Activated T-helper 2 cell treated with anti-CD3 and anti-CD28 coated beads, Interferon-gamma antibody, Interleukin-2, Interleukin-4, amounts not matched to agents 10 μg/mL and 5 μg/mL and 100 μg/mL, durations not matched to agents 14 hours and 24 hours and 36 hours (primary cell): ENCODE measurements at regions not wholly inside any gene's neighbourhood (a gene's known extent, or its start where the extent isn't known, plus 50 kb on each side); places are given as distances from the start of the nearest gene placed in this dataset.

Experiments
- DNase-seq: peaks from one replicate; pipeline ENCODE4 v3.0.0; 2021; ENCODE audit warnings: low spot score
- H3K27ac Mint-ChIP-seq: one replicate; pipeline ENCODE4 v1.8.0; 2021; ENCODE audit warnings: mixed read lengths
- H3K27me3 Mint-ChIP-seq: one replicate; pipeline ENCODE4 v1.8.0; 2021; ENCODE audit warnings: low read depth, mixed read lengths
- H3K36me3 Mint-ChIP-seq: one replicate; pipeline ENCODE4 v1.8.0; 2021; ENCODE audit warnings: low read depth, mixed read lengths
- H3K4me1 Mint-ChIP-seq: one replicate; pipeline ENCODE4 v1.8.0; 2021; ENCODE audit warnings: low read depth, mixed read lengths
- H3K4me3 Mint-ChIP-seq: one replicate; pipeline ENCODE4 v1.8.0; 2021; ENCODE audit warnings: low read depth, mild to moderate bottlenecking, moderate library complexity, mixed read lengths
- H3K9me3 Mint-ChIP-seq: one replicate; pipeline ENCODE4 v1.8.0; 2021; ENCODE audit warnings: mixed read lengths
- intact Hi-C: fragments of 100-400 bp; cut with micrococcal nuclease; formaldehyde crosslinking; loops from one replicate; pipeline ENCODE4 v1.15.1; 2023

DNA sequence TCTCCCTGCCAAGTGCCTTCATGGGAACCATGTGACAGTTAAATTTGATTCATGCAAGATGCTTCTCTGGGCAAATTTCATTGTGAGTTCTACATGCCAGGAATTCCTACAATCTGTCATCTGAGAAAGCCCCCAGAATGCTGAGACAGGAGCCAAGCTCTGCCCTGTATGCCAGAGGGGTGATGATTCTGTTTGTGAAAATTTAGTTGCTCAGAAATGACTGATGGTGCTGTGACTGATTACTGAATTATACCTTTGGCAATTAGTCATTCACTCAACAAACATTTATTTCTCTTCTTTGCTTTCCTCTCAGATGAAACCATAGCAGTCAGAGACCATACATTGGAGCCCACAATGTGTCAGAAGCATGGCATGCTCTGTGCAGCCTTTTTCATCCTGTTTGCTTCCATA is 69.0 kb upstream of the ZBED5 start:
- H3K4me1 Mint-ChIP-seq, result peaks cover 8% of the 10 kb centered on the region

DNA sequence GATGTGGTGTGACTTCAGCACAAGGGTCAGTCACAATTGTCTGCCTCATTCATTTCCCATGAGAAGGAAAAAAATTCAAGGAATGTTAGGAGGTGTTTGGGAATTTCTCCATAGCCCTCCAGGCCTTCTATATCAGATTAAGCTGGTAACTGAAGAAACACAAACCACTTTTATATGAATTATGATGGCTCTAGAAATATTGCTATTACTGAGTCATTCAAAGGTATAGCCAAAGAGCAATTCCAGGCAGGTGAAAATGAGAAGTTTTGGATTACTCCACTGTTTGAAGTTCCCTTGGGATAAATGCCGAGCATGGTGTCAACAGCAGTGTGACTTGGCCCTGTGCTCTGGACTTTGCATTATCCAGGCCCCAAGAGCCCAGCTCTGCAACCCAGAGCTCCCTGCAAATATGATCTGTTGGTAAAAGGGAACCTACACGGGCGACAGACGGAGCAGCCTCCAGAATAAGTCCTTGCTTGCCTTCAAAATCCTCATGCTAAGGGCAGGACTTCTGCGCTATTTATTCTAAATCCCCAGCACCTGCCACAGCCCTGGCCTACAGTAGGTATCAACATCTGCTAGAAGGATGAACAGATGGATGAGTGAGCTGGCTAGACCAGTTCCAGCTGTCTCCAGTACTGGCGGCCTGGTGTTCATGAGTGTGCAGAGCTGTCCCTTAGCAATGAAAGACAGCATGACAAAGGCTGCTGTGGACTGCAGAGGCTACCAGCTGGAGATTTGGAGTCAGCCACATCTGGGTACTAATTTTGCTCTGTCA is 67.5 kb upstream of the ZBED5 start:
- no peak for DNase-seq
- peaks cover 8% of the 10 kb centered on the region for H3K4me1 Mint-ChIP-seq
- intact Hi-C loops, result no loop called here
- H3K9me3 Mint-ChIP-seq, result no peaks in the 10 kb centered on the region
- H3K36me3 Mint-ChIP-seq, result no peaks in the 10 kb centered on the region
- H3K27ac Mint-ChIP-seq, result no peak overlapping the region
- peaks cover 40% of the 10 kb centered on the region for H3K27me3 Mint-ChIP-seq
- H3K4me3 Mint-ChIP-seq, result no peak overlapping the region

More for the DNA sequence above, 69.0 kb upstream of the ZBED5 start:
- no peaks in the 10 kb centered on the region for H3K36me3 Mint-ChIP-seq
- H3K27me3 Mint-ChIP-seq, result peaks cover 48% of the 10 kb centered on the region
- no peak overlapping the region for H3K4me3 Mint-ChIP-seq
- no peak for DNase-seq
- H3K9me3 Mint-ChIP-seq, result no peaks in the 10 kb centered on the region
- intact Hi-C loops, result no loop called here
- H3K27ac Mint-ChIP-seq, result no peak overlapping the region

DNA sequence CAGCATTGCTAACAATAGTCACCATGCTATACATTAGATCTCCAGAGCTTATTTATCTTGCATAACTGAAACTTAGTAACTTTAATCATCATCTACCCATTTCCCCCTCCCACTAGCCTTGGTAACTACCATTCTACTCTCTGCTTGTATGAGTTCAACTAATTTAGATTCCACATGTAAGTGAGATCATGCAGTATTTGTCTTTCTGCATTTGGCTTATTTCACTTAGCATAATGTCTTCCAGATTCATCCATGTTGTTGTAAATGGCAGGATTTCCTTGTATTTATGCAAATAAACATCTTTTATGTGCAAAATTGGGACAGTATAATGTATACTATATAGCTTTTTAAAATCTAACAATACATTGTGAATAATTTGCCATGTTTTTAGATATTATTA is 66.0 kb upstream of the ZBED5 start:
- H3K27me3 Mint-ChIP-seq, result peaks cover 28% of the 10 kb centered on the region
- DNase-seq, result no peak
- H3K9me3 Mint-ChIP-seq, result no peaks in the 10 kb centered on the region
- H3K4me3 Mint-ChIP-seq, result no peak overlapping the region
- H3K36me3 Mint-ChIP-seq, result no peaks in the 10 kb centered on the region
- H3K4me1 Mint-ChIP-seq, result peaks cover 9% of the 10 kb centered on the region
- intact Hi-C loops, result no loop called here
- no peak overlapping the region for H3K27ac Mint-ChIP-seq

DNA sequence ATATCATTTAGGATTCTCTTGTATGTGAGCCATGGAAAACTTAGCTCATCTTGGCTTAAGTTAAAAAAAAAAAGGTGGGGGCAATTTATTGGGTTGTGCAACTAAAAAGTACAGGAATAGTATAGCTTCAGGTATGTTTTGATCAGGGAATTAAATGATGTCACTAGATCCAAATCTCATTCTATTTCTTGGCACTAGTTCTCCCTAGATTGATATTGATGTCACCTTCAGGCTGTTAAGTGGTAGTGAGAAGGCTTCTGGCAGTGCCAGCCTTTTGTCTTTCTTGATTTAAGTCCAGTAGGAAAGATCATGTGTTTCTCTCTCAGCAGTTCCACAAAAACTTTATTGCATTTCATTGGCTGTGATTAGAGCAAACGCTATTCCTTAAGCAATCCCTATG is 65.0 kb upstream of the ZBED5 start:
- H3K36me3 Mint-ChIP-seq, result no peaks in the 10 kb centered on the region
- intact Hi-C loops, result no loop called here

DNA sequence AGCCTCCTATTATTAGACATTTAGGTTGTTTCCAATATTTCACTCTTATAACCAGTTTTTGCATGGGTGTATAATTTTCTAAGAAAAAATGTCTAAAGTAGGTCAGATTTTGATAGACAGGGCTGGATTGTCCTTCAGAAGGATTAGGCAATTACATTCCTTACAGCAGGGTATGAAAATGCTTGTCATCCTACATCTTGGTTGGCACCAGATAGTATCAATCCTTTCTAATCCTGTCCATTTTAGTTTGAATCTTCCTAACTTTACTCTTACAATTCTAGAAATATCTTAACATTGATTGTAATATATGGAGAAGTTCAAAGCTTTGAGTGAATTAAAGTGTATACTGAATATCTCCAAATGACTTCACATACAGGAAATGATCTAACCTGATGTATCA is 63.0 kb upstream of the ZBED5 start:
- no peak for DNase-seq
- H3K36me3 Mint-ChIP-seq, result no peaks in the 10 kb centered on the region
- peaks cover 10% of the 10 kb centered on the region for H3K27me3 Mint-ChIP-seq
- peaks cover 14% of the 10 kb centered on the region for H3K4me1 Mint-ChIP-seq
- H3K27ac Mint-ChIP-seq, result no peak overlapping the region
- no peak overlapping the region for H3K4me3 Mint-ChIP-seq
- intact Hi-C loops, result no loop called here
- peaks cover 20% of the 10 kb centered on the region for H3K9me3 Mint-ChIP-seq

More for the DNA sequence above, 65.0 kb upstream of the ZBED5 start:
- Mint-ChIP-seq H3K9me3 (peaks cover 9% of the 10 kb centered on the region), H3K4me1 (peaks cover 9% of the 10 kb centered on the region), H3K27ac (no peak overlapping the region), H3K4me3 (no peak overlapping the region), H3K27me3 (peaks cover 20% of the 10 kb centered on the region)
- no peak for DNase-seq

DNA sequence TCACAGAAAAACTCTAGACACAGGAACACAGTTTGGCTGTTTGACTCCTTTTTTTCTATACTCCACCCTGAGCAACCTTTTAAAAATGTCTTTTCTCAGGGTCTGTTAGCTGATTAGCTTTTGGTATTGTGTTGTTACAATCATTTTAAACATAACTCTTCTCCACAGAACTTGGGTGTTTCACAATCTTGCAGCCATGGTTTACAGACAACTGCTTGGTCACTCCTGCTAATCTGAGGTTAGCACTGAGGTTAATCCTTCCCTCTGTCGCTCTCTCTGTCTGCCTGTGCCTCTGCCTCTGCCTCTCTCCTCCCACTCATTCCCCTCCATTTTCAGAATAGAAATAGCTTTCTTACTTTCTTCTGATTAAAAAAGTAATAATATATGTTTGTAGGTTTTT is 62.4 kb upstream of the ZBED5 start:
- Mint-ChIP-seq H3K36me3 (no peaks in the 10 kb centered on the region), H3K4me3 (no peak overlapping the region), H3K27ac (no peak overlapping the region), H3K27me3 (peaks cover 10% of the 10 kb centered on the region), H3K4me1 (peaks cover 14% of the 10 kb centered on the region), H3K9me3 (peaks cover 20% of the 10 kb centered on the region)
- intact Hi-C loops, result no loop called here
- DNase-seq, result no peak

DNA sequence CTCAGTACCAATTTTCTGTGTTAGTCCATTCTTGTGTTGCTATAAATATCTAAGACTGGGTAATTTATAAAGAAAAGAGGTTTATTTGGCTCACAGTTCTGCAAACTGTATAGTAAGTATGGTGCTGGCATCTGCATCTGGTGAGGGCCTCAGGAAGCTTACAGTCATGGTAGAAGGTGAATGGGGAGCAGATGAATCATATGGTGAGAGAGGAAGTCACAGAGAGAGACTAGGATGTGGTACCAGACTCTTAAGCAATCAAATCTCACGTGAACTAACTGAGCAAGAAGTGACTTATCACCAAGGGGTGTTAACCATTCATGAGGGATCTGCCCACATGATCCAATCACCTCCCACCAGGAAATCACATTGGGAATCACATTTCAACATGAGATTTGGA is 60.8 kb upstream of the ZBED5 start:
- no peak overlapping the region for H3K4me3 Mint-ChIP-seq
- peaks cover 10% of the 10 kb centered on the region for H3K27me3 Mint-ChIP-seq
- H3K36me3 Mint-ChIP-seq, result no peaks in the 10 kb centered on the region
- intact Hi-C loops, result no loop called here
- no peak overlapping the region for H3K27ac Mint-ChIP-seq
- H3K9me3 Mint-ChIP-seq, result peaks cover 20% of the 10 kb centered on the region
- DNase-seq, result no peak
- H3K4me1 Mint-ChIP-seq, result peaks cover 14% of the 10 kb centered on the region

DNA sequence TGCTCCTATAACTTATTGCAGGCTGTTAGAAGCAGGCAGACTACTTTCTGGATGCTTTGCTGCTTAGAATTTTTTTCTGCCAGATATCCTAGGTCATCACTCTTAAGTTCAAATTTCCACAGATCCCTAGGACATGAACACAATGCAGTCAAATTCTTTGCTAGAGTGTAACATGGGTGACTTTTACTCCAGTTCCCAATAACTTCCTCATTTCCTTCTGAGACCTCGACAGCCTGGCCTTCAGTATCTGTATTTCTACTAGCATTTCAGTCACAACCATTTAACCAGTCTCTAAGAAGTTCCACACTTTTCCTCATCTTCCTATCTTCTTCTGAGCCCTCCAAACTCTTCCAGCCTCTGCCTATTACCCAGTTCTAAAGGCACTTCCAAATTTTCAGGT is 60.4 kb upstream of the ZBED5 start:
- Mint-ChIP-seq H3K27me3 (peaks cover 9% of the 10 kb centered on the region), H3K4me3 (no peak overlapping the region), H3K27ac (no peak overlapping the region)

DNA sequence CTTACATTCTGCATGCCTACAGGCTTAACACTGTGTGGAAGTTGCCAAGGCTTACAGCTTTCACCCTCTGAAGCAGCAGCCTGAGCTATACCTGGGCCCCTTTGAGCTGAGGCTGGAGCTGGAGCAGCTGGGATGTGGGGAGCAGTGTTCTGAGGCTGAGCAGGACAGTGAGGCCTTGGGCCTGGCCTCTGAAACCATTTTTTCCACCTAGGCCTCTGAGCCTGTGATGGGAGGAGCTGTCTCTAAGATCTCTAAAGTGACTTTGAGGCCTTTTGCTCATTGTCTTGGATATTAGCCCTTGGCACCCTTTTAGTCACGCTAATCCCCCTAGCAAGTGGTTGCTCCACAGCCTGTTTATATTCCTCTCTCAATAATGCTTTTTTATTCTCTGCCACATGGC is 59.9 kb upstream of the ZBED5 start:
- H3K27ac Mint-ChIP-seq, result no peak overlapping the region
- H3K36me3 Mint-ChIP-seq, result no peaks in the 10 kb centered on the region
- peaks cover 14% of the 10 kb centered on the region for H3K4me1 Mint-ChIP-seq
- peaks cover 20% of the 10 kb centered on the region for H3K9me3 Mint-ChIP-seq
- intact Hi-C loops, result no loop called here
- H3K4me3 Mint-ChIP-seq, result no peak overlapping the region
- DNase-seq, result no peak
- peaks cover 4% of the 10 kb centered on the region for H3K27me3 Mint-ChIP-seq

More for the DNA sequence above, 60.4 kb upstream of the ZBED5 start:
- Mint-ChIP-seq H3K4me1 (peaks cover 14% of the 10 kb centered on the region), H3K9me3 (peaks cover 20% of the 10 kb centered on the region), H3K36me3 (no peaks in the 10 kb centered on the region)
- intact Hi-C loops, result no loop called here
- DNase-seq, result no peak

DNA sequence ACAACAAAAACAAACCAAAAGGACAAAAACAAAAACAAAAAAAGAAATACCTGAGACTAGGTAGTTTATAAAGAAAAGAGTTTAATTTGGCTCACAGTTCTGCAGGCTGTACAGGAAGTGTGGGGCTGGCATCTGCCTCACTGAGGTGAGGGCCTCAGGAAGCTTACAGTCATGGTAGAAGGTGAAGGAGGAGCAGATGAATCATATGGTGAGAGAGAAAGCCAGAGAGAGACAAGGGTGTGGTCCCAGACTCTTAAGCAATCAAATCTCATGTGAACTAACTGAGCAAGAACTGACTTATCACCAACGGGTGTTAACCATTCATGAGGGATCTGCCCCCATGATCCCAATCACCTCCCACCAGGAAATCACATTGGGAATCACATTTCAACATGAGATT is 58.8 kb upstream of the ZBED5 start:
- Mint-ChIP-seq H3K27me3 (peaks cover 3% of the 10 kb centered on the region), H3K36me3 (no peaks in the 10 kb centered on the region), H3K27ac (no peak overlapping the region), H3K4me3 (no peak overlapping the region), H3K9me3 (peaks cover 20% of the 10 kb centered on the region), H3K4me1 (peaks cover 14% of the 10 kb centered on the region)
- intact Hi-C loops, result no loop called here
- no peak for DNase-seq

DNA sequence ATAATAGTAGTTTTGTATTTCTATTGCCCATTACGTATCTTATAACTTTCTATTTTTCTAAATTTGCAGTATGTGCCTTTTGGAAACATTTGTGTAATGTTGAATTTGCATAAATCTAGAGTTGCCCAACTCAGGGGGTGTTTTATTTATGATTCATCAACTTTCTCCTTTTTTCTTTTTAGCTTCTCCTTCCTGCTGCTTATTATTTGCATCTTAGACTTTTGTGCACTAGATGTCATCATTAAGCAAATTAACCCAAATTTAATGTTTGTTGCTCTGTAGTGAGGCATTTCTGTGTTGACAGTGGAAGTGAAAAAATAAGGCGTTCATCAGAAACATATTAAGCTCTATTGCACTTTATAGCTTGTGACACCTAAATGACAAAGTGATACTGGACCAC is 56.2 kb upstream of the ZBED5 start:
- H3K27me3 Mint-ChIP-seq, result peaks cover 9% of the 10 kb centered on the region
- H3K9me3 Mint-ChIP-seq, result peaks cover 20% of the 10 kb centered on the region
- H3K4me1 Mint-ChIP-seq, result peaks cover 9% of the 10 kb centered on the region
- H3K4me3 Mint-ChIP-seq, result no peak overlapping the region
- intact Hi-C loops, result no loop called here
- no peaks in the 10 kb centered on the region for H3K36me3 Mint-ChIP-seq
- no peak overlapping the region for H3K27ac Mint-ChIP-seq
- no peak for DNase-seq

DNA sequence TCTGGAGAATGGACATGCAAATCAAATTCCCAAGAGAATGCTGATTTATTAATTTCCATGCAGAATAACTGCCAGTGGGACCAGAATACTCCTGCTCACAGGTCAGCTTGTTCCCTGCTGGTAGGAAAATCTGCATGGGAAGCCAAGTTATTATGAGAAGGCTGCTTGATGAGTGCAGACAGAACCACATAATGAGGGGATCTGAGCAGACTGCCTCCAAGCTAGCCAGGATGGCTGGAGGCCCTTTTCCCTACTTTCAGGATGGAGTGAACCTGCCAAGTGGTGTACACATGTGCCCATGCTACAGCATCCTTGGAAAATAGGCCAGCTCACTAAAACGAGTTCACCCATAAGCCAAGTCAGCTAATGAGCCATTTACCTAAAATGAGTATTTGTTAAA is 55.2 kb upstream of the ZBED5 start:
- intact Hi-C loops, result no loop called here
- H3K36me3 Mint-ChIP-seq, result no peaks in the 10 kb centered on the region
- peaks cover 13% of the 10 kb centered on the region for H3K9me3 Mint-ChIP-seq
- peaks cover 10% of the 10 kb centered on the region for H3K4me1 Mint-ChIP-seq
- DNase-seq, result no peak
- H3K27me3 Mint-ChIP-seq, result peaks cover 10% of the 10 kb centered on the region
- no peak overlapping the region for H3K4me3 Mint-ChIP-seq
- H3K27ac Mint-ChIP-seq, result no peak overlapping the region

DNA sequence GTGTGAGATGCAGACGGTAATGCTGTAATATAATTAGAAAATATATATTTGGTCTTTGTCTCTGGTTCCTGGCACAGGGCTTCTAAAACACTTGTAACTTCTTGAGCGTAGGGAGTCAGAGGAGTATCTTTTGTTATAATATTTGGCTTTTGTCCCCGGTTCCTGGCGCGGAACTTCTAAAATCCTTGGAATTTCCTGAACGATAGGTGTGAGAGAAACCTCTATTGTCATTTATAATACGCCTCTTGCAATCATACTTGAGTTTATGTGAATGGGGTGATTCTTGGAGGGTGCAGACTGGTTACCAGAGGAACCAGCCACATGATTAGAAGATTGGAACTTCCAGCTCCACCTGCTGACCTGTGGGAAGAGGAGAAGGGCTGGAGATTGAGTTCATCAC is 54.1 kb upstream of the ZBED5 start:
- no peak overlapping the region for H3K27ac Mint-ChIP-seq
- H3K9me3 Mint-ChIP-seq, result peaks cover 7% of the 10 kb centered on the region
- intact Hi-C loops, result no loop called here
- no peak for DNase-seq
- no peak overlapping the region for H3K4me3 Mint-ChIP-seq
- H3K27me3 Mint-ChIP-seq, result peaks cover 16% of the 10 kb centered on the region
- no peaks in the 10 kb centered on the region for H3K36me3 Mint-ChIP-seq
- H3K4me1 Mint-ChIP-seq, result peaks cover 10% of the 10 kb centered on the region
